Brain microvascular endothelial cell (primary cell): ENCODE measurements at regions not wholly inside any gene's neighbourhood (a gene's known extent, or its start where the extent isn't known, plus 50 kb on each side); places are given as distances from the start of the nearest gene placed in this dataset.

Source experiments
- DNase-seq: peaks from one replicate; pipeline ENCODE4 v3.0.0-alpha.2; 2020
- H3K27ac ChIP-seq: fragments of 250-450 bp; sonication (Bioruptor Pico); 2 replicates; pipeline ENCODE4 v1.5.1; 2020; ENCODE audit warnings: mild to moderate bottlenecking, moderate library complexity
- H3K27me3 ChIP-seq: fragments of 250-450 bp; sonication (Bioruptor Pico); replicated peaks from 2 replicates; pipeline ENCODE4 v1.5.1; 2020; ENCODE audit warnings: mild to moderate bottlenecking
- H3K36me3 ChIP-seq: fragments of 250-450 bp; sonication (Bioruptor Pico); replicated peaks from 2 replicates; pipeline ENCODE4 v1.5.1; 2020; ENCODE audit warnings: mild to moderate bottlenecking
- H3K4me3 ChIP-seq: 2 replicates; pipeline ENCODE4 v1.5.1; 2011; ENCODE audit warnings: low read depth, mild to moderate bottlenecking, control low read depth, low read length, moderate library complexity
- in situ Hi-C: cut with HindIII; loops from 2 replicates; pipeline ENCODE4 v1.10.0; 2017; ENCODE audit warnings: low sequenced_read_pairs, low pct_ligation_motif_present
- TF ChIP-seq, protein P1 (sequence below): IDR thresholded peaks from 2 replicates; pipeline ENCODE4 v1.5.1; 2011; ENCODE audit warnings: low read depth, mild to moderate bottlenecking, moderate library complexity, low read length, control low read depth, inconsistent platforms; ENCODE audit errors: missing control alignments

DNA sequence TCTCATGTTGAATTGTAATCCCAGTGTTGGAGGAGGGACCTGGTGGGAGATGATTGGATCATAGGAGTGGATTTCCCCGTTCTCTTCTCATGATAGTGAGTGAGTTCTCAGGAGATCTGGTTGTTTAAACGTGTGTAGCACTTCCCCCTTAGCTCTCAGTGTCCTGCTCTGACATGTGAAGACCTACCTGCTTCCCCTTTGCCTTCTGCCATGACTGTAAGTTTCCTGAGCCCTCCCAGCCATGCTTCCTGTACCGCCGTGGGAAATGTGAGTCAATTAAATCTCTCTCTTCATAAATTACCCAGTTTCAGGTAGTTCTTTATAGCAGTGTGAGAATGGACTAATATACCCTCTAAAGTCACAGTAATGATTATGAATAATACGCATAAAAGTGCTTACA is 248.4 kb upstream of the LRRC7 start:
- no peaks in the 10 kb centered on the region for H3K27me3 ChIP-seq
- in situ Hi-C loops, result no loop called here
- TF ChIP-seq, protein P1, sequence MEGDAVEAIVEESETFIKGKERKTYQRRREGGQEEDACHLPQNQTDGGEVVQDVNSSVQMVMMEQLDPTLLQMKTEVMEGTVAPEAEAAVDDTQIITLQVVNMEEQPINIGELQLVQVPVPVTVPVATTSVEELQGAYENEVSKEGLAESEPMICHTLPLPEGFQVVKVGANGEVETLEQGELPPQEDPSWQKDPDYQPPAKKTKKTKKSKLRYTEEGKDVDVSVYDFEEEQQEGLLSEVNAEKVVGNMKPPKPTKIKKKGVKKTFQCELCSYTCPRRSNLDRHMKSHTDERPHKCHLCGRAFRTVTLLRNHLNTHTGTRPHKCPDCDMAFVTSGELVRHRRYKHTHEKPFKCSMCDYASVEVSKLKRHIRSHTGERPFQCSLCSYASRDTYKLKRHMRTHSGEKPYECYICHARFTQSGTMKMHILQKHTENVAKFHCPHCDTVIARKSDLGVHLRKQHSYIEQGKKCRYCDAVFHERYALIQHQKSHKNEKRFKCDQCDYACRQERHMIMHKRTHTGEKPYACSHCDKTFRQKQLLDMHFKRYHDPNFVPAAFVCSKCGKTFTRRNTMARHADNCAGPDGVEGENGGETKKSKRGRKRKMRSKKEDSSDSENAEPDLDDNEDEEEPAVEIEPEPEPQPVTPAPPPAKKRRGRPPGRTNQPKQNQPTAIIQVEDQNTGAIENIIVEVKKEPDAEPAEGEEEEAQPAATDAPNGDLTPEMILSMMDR, result no peak
- H3K4me3 ChIP-seq, result no peak overlapping the region
- no peaks in the 10 kb centered on the region for H3K36me3 ChIP-seq
- H3K27ac ChIP-seq, result no peak overlapping the region
- no peak for DNase-seq

DNA sequence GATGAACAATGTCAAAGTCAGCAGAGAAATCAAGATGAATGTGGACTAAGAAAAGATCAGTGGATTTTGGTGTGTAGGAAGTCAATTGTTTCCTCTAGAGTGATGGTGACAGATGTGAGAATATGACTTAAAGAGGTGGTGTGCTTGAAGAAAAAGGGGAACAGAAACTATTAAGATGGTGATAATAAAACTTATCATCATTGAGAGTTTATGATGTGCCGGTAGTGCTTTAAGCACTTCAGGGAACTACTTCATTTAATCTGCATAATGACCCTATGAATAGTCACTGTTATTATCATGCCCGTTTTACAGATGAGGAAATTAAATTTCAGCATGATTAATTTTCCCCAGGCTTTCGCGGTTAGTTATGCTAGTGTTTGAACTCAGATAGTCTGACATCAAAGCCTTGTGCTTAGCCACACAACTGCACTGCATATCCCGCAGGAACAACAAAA is 246.9 kb upstream of the LRRC7 start:
- in situ Hi-C loops, result no loop called here

DNA sequence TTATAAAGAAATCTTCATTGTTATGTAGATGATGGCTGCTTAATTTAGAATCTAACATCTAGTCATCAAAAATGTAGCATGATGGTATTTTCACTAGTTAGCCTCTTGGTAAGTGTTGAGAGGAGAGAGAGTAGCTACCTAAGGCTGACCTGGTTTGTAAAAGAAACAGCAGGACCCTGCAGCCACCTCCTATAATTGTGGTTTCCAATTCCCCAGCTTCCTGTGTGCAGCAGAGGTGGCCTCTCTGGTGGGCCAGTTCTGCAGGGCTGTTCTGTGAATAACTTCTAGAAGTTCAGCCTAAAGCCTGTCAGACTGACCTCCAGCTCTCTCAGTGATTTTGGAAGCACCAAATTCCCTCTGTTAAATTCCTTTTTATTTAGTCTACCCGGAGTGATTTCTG is 246.4 kb upstream of the LRRC7 start:
- DNase-seq, result no peak
- H3K4me3 ChIP-seq, result no peak overlapping the region
- TF ChIP-seq, protein P1, result no peak
- H3K27ac ChIP-seq, result no peak overlapping the region
- no peaks in the 10 kb centered on the region for H3K27me3 ChIP-seq
- in situ Hi-C loops, result no loop called here
- H3K36me3 ChIP-seq, result no peaks in the 10 kb centered on the region

More for the DNA sequence above, 246.9 kb upstream of the LRRC7 start:
- H3K4me3 ChIP-seq, result no peak overlapping the region
- H3K27me3 ChIP-seq, result no peaks in the 10 kb centered on the region
- DNase-seq, result no peak
- no peaks in the 10 kb centered on the region for H3K36me3 ChIP-seq
- TF ChIP-seq, protein P1, result no peak
- no peak overlapping the region for H3K27ac ChIP-seq

DNA sequence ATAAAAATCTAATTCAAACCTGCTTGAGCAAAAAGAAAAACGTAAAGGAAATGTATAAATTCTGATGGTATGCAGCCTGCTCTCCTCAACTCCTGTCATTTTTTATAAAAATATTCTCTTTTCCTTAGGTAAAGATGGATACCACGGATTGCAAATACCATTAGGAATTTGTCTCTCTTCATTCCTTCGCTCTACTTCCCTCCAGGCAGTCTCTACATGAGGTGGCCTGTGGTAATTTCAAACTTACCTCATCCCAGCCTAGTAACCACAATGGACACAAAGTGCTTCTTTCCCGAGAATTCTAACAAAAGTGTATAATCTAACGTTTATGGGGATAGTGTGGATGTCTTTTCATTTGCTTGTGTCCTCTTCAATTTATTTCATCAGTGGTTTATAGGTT is 239.5 kb upstream of the LRRC7 start:
- H3K4me3 ChIP-seq, result no peak overlapping the region
- no peak for DNase-seq
- H3K27ac ChIP-seq, result no peak overlapping the region
- TF ChIP-seq, protein P1, result no peak
- H3K36me3 ChIP-seq, result no peaks in the 10 kb centered on the region
- H3K27me3 ChIP-seq, result no peaks in the 10 kb centered on the region
- in situ Hi-C loops, result no loop called here

DNA sequence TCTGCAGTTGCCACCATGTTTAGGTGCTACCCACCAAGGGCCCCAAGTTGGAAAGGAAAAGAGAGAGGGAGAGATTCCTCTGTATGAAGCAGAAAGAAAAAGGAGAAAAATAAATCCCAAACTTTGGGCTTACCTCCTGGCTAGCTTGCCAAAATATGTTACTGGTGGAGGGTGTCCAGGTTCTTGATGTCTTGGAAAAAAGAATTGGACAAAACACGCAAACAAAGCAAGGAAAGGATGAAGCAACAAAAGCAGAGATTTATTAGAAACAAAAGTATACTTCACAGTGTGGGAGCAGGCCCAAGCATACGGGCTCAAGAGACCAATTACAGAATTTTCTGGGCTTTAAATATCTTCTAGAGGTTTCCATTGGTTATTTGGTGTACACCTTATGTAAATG is 204.5 kb upstream of the LRRC7 start:
- Histone ChIP-seq H3K36me3 (no peaks in the 10 kb centered on the region), H3K27ac (no peak overlapping the region), H3K4me3 (no peak overlapping the region), H3K27me3 (no peaks in the 10 kb centered on the region)
- no peak for DNase-seq
- TF ChIP-seq, protein P1, result no peak
- in situ Hi-C loops, result no loop called here

DNA sequence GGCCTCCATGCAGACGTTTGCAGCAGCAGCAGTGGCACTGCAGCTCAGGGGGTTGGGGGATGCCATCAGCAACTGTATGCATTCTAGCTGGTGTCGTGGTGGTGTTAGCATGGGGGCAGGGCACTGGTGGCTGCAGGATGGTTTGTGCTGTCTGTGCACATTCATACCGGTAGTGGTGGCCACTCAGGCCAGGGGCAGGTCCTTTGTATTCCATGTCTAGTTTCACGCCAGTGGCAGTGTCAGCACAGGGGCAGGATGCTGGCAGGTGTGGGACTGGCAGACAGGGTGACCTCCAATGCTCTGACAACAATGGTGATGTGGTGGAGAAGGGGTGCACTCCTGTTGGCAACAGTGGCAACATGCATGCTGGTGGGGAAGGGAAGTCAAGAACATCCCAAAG is 194.2 kb upstream of the LRRC7 start:
- H3K4me3 ChIP-seq, result no peak overlapping the region
- DNase-seq, result no peak
- TF ChIP-seq, protein P1, result no peak
- in situ Hi-C loops, result no loop called here
- H3K27me3 ChIP-seq, result no peaks in the 10 kb centered on the region
- H3K36me3 ChIP-seq, result no peaks in the 10 kb centered on the region
- H3K27ac ChIP-seq, result no peak overlapping the region
